Hepatocyte (in vitro differentiated cells): ENCODE measurements at regions not wholly inside any gene's neighbourhood (a gene's known extent, or its start where the extent isn't known, plus 50 kb on each side); places are given as distances from the start of the nearest gene placed in this dataset.

ENCODE experiments used
- DNase-seq: peaks from one replicate; pipeline ENCODE4 v3.0.0-alpha.2; 2016; ENCODE audit warnings: low spot score
- H2AFZ ChIP-seq: fragments of 200-600 bp; sonication (generic); 2 replicates; pipeline ENCODE4 v1.6.0; 2016; ENCODE audit warnings: antibody characterized with exemption, mild to moderate bottlenecking
- H3K27ac ChIP-seq: fragments of 200-600 bp; sonication (generic); 2 replicates; pipeline ENCODE4 v1.5.1; 2016; ENCODE audit warnings: mild to moderate bottlenecking
- H3K27me3 ChIP-seq: fragments of 200-600 bp; sonication (generic); 2 replicates; pipeline ENCODE4 v1.6.1; 2016
- H3K36me3 ChIP-seq: fragments of 200-600 bp; sonication (generic); replicated peaks from 2 replicates; pipeline ENCODE4 v1.5.1; 2016; ENCODE audit warnings: low read depth; ENCODE audit not compliant: insufficient read depth
- H3K4me1 ChIP-seq: fragments of 200-600 bp; sonication (generic); 2 replicates; pipeline ENCODE4 v1.5.1; 2016; ENCODE audit warnings: mild to moderate bottlenecking, moderate library complexity; ENCODE audit not compliant: insufficient read depth
- H3K4me2 ChIP-seq: fragments of 200-600 bp; sonication (generic); 2 replicates; pipeline ENCODE4 v1.6.0; 2016
- H3K4me3 ChIP-seq: fragments of 200-600 bp; sonication (generic); 2 replicates; pipeline ENCODE4 v1.5.1; 2016; ENCODE audit warnings: mild to moderate bottlenecking
- H3K79me2 ChIP-seq: fragments of 200-600 bp; sonication (generic); 2 replicates; pipeline ENCODE4 v1.6.0; 2017; ENCODE audit warnings: mild to moderate bottlenecking
- H3K9me2 ChIP-seq: fragments of 200-600 bp; sonication (generic); replicated peaks from 2 replicates; pipeline ENCODE4 v1.6.0; 2017; ENCODE audit warnings: mild to moderate bottlenecking; ENCODE audit not compliant: insufficient read depth
- H3K9me3 ChIP-seq: fragments of 200-600 bp; sonication (generic); 2 replicates; pipeline ENCODE4 v1.5.1; 2016; ENCODE audit warnings: low read depth, mild to moderate bottlenecking
- H4K20me1 ChIP-seq: fragments of 200-600 bp; sonication (generic); 2 replicates; pipeline ENCODE4 v1.6.0; 2016; ENCODE audit warnings: mild to moderate bottlenecking; ENCODE audit not compliant: insufficient read depth, poor library complexity, severe bottlenecking
- EZH2 ChIP-seq: fragments of 200-600 bp; sonication (generic); IDR thresholded peaks from 2 replicates; pipeline ENCODE4 v1.6.1; 2016; ENCODE audit warnings: antibody characterized with exemption, mild to moderate bottlenecking, borderline replicate concordance
- EZH2phosphoT487 ChIP-seq: fragments of 200-600 bp; sonication (generic); IDR thresholded peaks from one replicate; pipeline ENCODE4 v1.6.1; 2018; ENCODE audit warnings: antibody characterized with exemption, mild to moderate bottlenecking, low read depth, moderate library complexity; ENCODE audit not compliant: unreplicated experiment, severe bottlenecking
- WGBS: methylation state at CpG from one replicate; pipeline ENCODE4 v1.1.6; 2016; ENCODE audit warnings: low lambda C conversion rate; ENCODE audit errors: missing lambda C conversion rate; 5-methylcytosine and 5-hydroxymethylcytosine counted together
- TF ChIP-seq, protein P1 (sequence below): fragments of 200-600 bp; sonication (generic); IDR thresholded peaks from 2 replicates; pipeline ENCODE4 v1.5.1; 2016; ENCODE audit warnings: antibody characterized with exemption, mild to moderate bottlenecking; ENCODE audit not compliant: poor library complexity

DNA sequence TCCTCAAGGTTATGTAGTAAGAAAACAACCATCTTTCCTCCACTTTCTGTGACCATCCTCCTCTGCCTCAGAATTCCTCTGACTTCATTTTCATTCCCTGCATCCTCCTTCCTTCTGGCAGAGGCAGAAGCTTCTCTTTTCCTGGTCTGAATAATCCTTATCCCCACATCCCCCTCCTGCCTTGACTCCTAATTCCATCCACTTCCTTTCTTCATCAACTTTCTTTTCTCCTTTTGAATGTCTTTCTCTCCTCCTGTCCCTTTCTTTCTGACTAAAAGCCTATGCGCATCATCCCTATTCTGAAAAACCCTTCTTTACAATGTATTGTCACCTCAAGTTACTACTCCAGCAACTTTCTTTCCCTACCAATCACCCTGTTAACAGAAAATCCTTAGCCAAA is 79.0 kb downstream of the CDO1 start:
- Histone ChIP-seq H2AFZ (no peak overlapping the region), H3K9me2 (no peaks in the 10 kb centered on the region), H3K27ac (no peak overlapping the region), H3K9me3 (no peaks in the 10 kb centered on the region), H3K4me2 (no peak overlapping the region), H3K4me1 (no peaks in the 10 kb centered on the region), H3K27me3 (no peaks in the 10 kb centered on the region), H3K36me3 (no peaks in the 10 kb centered on the region), H3K4me3 (no peak overlapping the region), H4K20me1 (no peaks in the 10 kb centered on the region), H3K79me2 (no peaks in the 10 kb centered on the region)
- DNase-seq: no peak
- TF ChIP-seq EZH2 (no peak), EZH2phosphoT487 (no peak)
- TF ChIP-seq, protein P1, sequence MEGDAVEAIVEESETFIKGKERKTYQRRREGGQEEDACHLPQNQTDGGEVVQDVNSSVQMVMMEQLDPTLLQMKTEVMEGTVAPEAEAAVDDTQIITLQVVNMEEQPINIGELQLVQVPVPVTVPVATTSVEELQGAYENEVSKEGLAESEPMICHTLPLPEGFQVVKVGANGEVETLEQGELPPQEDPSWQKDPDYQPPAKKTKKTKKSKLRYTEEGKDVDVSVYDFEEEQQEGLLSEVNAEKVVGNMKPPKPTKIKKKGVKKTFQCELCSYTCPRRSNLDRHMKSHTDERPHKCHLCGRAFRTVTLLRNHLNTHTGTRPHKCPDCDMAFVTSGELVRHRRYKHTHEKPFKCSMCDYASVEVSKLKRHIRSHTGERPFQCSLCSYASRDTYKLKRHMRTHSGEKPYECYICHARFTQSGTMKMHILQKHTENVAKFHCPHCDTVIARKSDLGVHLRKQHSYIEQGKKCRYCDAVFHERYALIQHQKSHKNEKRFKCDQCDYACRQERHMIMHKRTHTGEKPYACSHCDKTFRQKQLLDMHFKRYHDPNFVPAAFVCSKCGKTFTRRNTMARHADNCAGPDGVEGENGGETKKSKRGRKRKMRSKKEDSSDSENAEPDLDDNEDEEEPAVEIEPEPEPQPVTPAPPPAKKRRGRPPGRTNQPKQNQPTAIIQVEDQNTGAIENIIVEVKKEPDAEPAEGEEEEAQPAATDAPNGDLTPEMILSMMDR: no peak
- 94% methylated on average over 1 of the region's 1 CpG for WGBS

DNA sequence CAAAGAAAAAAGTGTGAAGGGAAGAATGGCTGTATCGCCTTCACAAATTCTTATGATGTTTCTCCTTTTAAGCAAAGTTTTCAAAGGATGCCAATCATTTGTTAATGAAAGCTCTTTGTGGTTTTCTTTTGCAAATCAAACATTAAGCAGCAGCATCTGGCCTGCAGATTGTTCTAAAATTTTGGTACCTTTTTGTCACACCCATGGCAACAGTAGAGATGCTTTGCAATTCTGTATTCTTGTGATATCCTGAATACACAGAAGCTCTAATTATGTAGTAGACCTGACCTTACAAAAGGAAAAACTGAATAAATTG is 79.8 kb downstream of the CDO1 start:
- no peaks in the 10 kb centered on the region for H3K9me2 ChIP-seq
- no peak for DNase-seq
- no peak overlapping the region for H2AFZ ChIP-seq
- 52% methylated on average over 1 of the region's 1 CpG for WGBS
- no peaks in the 10 kb centered on the region for H3K4me1 ChIP-seq
- no peak overlapping the region for H3K4me3 ChIP-seq
- H3K79me2 ChIP-seq: no peaks in the 10 kb centered on the region
- no peaks in the 10 kb centered on the region for H3K9me3 ChIP-seq
- no peaks in the 10 kb centered on the region for H3K36me3 ChIP-seq
- H3K4me2 ChIP-seq: no peak overlapping the region
- no peak overlapping the region for H3K27ac ChIP-seq
- no peaks in the 10 kb centered on the region for H4K20me1 ChIP-seq
- TF ChIP-seq EZH2phosphoT487 (no peak), EZH2 (no peak)
- TF ChIP-seq, protein P1: no peak
- no peaks in the 10 kb centered on the region for H3K27me3 ChIP-seq

DNA sequence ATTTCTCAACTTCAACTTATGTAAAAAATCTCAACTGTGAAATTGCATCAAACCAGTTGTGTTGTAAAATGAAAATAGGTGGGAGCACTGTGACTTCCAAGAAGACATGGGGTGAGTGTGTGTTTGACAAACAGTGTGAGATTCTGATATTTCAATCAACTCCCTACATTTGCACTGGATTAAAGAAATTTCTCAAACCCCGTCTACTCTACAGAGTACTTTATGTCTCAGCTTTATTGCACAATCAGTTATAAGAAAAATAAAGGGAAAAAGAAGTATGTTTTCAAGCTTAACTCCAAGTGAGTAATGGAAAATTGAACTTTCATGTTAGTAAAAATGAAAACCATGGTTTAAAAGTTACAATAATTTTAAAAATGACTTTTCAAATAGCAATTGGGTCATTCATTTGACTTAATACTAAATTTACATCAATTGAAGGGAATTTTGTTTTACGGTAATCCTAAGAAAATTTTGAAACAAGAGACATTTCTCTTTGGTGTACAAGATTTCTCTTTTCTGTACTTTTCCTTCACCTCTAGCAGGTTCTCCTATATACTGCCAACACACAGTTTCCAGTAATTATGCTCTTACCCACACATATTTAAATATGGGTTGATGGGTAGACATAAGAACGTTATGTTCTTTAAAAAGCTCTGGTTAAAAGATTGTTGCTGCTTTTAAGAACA is 80.3 kb downstream of the CDO1 start:
- TF ChIP-seq EZH2: no peak
- 68% methylated on average over 3 of the region's 3 CpGs for WGBS
- H3K36me3 ChIP-seq: no peaks in the 10 kb centered on the region

DNA sequence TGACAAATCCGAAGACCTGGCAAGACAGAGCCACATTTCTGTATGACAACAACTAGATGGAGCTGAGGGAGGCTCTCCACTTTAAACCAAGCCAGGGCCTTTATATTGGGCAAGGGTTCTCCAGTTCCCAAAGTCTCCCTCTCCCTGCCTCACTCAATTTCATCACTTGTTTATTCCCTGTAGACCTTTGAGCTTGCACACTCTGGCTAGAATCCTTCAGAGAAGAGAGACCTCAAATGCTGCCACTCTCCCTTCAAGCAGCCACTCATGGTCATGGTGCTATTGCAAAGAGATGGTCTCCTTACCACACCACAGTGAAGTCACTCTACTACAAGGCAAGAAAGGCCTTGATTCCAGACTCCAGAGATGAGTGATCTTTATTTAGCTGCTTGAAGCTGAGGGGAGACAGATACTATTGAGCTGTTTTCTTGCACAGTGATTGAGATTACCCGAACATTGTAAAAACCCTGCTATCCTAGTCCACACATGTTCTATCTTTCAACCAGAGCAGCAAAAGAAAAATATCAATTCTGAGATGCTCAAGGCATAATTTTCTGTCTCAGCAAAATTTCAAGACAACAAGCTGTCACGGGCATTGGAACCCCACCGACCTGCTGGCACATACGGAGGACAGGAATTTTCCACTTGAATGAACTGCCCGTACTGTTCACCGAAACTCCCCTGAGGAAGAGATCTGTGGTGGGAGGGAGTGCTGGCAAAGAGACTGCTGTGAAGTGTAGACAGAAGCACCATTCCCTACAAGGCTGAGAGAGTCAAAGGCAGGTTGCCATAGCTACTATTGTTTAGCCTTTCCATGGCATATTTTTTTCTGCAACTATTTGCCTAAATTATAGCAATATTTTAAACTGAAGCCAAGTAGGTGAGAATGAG is 81.1 kb downstream of the CDO1 start:
- Histone ChIP-seq H3K27me3 (no peaks in the 10 kb centered on the region), H3K9me2 (no peaks in the 10 kb centered on the region), H3K4me3 (no peak overlapping the region), H2AFZ (no peak overlapping the region), H3K4me1 (no peaks in the 10 kb centered on the region), H3K4me2 (no peak overlapping the region), H3K27ac (no peak overlapping the region), H3K9me3 (no peaks in the 10 kb centered on the region), H3K79me2 (no peaks in the 10 kb centered on the region), H4K20me1 (no peaks in the 10 kb centered on the region), H3K36me3 (no peaks in the 10 kb centered on the region)
- WGBS: 83% methylated on average over 7 of the region's 7 CpGs
- TF ChIP-seq, protein P1: no peak
- DNase-seq: no peak

More for the DNA sequence above, 80.3 kb downstream of the CDO1 start:
- no peaks in the 10 kb centered on the region for H3K4me1 ChIP-seq
- H3K4me3 ChIP-seq: no peak overlapping the region
- H3K27me3 ChIP-seq: no peaks in the 10 kb centered on the region
- DNase-seq: no peak
- H3K27ac ChIP-seq: no peak overlapping the region
- no peaks in the 10 kb centered on the region for H3K9me3 ChIP-seq
- H3K79me2 ChIP-seq: no peaks in the 10 kb centered on the region
- H3K9me2 ChIP-seq: no peaks in the 10 kb centered on the region
- no peak overlapping the region for H2AFZ ChIP-seq
- no peaks in the 10 kb centered on the region for H4K20me1 ChIP-seq
- H3K4me2 ChIP-seq: no peak overlapping the region
